Putamen (tissue), 1 donor: ENCODE measurements at regions not wholly inside any gene's neighbourhood (a gene's known extent, or its start where the extent isn't known, plus 50 kb on each side); places are given as distances from the start of the nearest gene placed in this dataset.
"Not testable (repeated sequence)": the region's sequence is repeated elsewhere in the genome, so short reads cannot be mapped to it uniquely, and the experiment has no call there.

Experiments
- DNase-seq: peaks from one replicate; pipeline ENCODE4 v3.0.0-alpha.2; 2016; ENCODE audit warnings: low spot score

GRCh38 chr1:165147799-165148198 lies 208.7 kb downstream of the LMX1A start:
- no peak for DNase-seq

- DNase-seq: peak; percentile 62
These were observed 211.6 kb downstream of the LMX1A start for GRCh38 chr1:165144757-165145397.

DNA sequence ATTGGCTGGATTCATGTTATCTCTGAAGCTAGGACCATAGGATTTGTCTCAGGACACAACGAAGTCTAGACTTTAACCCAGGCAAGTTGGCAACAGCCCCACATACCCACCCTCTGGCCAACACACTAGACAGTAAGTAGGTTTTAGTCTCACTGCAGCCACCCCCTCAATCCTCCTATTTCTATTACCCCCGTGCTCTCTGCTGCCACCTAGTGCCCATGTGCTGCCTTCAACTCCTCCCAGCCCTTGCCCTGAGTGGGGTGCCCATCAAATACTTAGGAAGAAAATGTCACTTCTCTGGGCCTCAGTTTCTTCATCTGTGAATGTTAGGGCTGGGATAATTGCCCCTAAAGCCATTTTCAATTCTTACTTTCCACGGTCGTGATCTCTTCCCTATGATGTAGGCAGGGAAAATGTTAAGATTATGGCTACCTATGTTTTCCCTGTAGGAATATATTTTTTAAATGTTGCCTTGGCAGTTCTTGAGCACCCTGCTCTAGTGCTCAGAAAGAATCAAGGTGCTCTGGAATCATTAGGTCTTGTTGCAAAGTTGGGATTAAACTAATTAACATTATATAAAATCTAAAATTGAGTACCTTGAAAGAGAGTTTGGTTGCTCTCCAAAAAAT lies 213.0 kb downstream of the LMX1A start:
- DNase-seq: no peak

GRCh38 chr1:165138960-165139359 lies 217.6 kb downstream of the LMX1A start:
- no peak for DNase-seq

DNA sequence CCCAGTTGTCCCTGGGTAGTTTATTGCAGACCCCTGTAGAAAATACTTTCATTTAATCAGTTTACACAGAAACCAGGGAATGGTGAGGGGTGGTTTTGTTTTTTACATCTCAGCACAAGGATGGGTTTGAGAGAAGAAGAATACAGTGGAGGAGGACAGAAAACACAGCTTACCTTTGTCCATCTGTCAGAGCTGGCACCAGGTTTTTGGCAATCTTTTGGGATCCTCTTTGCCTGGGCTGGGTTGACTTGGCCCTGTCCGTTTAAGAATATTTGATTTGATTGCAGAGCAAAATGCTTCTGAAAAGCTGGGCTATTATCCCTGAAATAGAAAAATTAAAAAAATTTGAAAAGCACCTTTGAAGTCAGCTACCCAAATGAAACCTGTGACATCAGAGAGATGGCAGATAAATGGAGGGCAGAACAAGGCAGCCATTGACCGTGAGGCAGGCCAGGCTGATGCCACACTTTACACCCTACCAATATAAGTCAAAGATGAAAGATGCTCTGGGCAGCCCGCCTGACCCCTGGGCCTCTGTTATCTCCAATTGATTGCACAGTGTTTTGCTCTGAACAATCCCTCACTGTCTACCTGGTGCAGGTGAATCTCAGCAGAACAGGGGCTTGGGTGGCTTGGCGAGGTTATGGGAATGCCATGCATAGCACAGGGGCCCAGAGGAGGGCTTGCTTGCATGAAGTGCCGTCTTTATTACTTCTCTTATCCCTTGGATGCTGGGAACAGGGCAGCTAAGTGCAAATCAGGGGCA lies 218.8 kb downstream of the LMX1A start:
- no peak for DNase-seq

DNA sequence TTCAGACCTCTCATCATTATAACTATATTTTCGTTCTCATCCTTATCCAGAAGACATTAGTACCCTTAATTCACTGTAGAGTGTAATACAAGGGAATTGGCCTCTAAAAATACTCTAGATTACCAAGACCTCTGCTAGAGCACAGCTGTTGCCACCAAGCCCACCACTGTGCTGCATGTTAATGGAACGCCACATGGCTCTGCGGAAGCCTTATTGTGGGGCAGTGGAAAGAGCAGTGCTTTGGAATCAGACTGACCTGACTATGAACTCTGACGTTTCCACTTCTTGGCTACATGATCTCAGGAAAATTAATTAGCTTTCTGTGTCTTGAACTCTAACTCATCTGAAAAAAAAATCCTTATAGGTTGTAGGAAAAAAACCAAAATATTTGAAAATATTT lies 222.1 kb downstream of the LMX1A start:
- DNase-seq: no peak

- DNase-seq: peak; percentile 58
These were observed 226.8 kb downstream of the LMX1A start for GRCh38 chr1:165129568-165130164.

DNA sequence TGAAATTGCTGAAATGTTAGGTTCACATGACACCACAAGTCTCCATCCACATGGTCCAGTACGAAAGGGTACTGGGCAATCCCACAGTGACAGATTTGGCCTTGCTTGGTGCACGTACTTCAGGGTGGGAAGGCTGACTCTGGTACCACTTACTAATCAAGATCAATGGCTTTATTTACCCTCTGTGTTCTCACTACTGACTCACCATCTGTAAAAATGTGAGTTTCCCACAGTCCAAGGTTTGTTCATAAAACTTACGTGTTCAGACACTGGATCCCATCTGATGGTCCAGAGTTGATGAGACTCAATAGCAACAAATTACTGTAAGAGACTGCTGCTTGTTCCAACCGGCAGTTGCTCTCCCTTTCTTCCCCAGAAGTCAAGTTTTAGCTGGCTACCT lies 231.7 kb downstream of the LMX1A start:
- no peak for DNase-seq

GRCh38 chr1:165119086-165119485 lies 237.4 kb downstream of the LMX1A start:
- DNase-seq: no peak

DNA sequence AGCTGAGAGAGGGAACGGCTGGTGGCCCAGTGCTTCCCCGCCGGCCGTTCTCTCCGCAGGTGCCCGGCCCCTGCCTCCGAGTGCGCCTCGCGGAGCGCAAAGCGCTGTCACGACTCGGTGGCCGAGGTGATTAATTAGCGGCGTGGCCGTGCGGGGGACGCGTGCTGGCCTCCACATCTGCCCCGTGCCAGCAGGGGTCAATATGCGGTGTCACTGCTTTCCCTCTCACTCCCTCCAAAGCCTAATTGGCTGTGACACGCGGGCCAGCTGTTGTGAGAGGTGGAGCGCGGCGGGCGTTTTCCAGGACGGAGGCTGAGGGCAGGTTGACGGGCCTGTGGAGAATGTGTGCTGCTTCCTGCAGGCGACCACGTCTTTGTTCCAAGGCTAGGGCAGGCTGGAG lies 239.0 kb downstream of the LMX1A start:
- no peak for DNase-seq

DNA sequence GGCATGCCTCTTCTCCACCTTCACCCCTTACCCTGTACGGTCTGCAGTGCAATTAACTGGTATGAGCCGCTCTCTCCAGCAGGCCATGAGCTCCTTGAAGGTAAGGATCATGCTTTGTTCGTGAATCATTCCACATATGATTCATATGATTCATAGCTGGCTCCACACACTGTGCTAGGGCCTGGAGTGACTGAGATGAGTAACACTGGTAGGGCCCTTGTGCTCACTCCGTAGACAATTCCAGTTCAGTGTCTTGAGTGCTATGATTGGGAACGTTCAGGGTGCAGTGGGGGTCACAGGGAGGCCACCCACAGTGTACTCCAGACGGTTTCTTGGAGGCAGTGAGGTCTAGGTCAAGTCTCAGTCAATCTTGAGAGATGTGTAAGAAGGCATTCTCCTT lies 239.8 kb downstream of the LMX1A start:
- DNase-seq: no peak

- no peak for DNase-seq
These were observed 240.3 kb downstream of the LMX1A start for GRCh38 chr1:165116171-165116570.

DNA sequence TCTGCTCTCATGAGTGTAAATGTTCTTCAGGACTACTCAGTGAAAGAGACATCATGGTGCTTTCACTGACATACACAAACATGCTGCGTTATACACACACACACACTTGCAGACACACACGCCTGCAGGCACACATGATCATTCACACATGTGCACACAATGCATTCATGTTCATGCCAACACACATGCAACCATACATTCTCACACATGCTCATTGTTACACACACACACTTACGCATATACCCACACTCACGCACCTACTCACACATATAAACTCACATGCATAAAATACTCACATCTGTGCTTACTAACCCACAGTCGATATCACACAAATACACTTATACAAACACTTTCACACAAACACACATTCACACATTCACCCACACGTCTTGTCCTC lies 241.6 kb downstream of the LMX1A start:
- DNase-seq: no peak

- peak; percentile 38 for DNase-seq
These were observed 242.3 kb downstream of the LMX1A start for GRCh38 chr1:165114022-165114888.

DNA sequence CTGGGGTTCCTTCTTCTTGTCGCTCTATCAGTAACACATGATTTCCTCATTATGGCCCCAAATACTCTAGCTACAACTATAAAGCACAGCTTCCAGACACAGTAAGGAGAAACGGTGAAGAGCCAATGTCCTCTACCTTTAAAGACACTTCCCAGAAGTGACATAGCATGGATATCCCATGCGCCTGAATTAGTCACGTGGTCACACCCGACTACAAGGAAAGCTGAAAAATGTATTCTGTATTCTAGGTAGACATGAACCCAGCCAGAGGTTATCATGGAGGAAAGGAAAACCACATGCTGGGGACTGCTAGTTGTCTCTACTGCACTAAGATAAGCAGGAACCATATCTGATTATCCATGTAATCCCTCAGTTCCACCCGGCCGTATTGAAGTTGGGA lies 244.3 kb downstream of the LMX1A start:
- DNase-seq: no peak

GRCh38 chr1:165109013-165109412 lies 247.5 kb downstream of the LMX1A start:
- no peak for DNase-seq

- not testable (repeated sequence) for DNase-seq
These were observed 263.9 kb downstream of the LMX1A start for GRCh38 chr1:165092542-165093162.

DNA sequence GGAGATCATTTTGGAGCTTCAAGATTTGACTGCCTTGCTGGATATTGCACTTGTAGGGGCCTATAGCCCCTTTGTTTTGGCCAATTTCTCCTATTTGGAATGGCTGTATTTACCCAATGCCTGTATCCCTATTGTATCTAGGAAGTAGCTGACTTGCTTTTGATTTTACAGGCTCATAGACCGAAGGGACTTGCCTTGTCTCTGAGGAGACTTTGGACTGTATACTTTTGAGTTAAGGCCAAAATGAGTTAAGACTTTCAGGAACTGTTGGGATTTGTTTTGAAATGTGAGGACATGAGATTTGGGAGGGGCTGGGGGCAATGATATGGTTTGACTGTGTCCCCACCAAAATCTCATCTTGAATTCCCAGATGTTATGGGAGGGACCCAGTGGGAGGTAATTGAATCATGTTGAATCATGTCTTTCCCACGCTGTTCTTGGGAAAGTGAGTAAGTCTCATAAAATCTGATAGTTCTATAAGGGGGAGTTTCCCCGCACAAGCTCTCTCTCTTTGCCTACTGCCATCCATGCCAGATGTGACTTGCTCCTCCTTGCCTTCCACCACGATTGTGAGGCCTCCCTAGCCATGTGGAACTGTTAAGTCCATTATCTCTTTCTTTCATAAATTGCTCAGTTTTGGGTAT lies 276.1 kb downstream of the LMX1A start:
- DNase-seq: no peak

DNA sequence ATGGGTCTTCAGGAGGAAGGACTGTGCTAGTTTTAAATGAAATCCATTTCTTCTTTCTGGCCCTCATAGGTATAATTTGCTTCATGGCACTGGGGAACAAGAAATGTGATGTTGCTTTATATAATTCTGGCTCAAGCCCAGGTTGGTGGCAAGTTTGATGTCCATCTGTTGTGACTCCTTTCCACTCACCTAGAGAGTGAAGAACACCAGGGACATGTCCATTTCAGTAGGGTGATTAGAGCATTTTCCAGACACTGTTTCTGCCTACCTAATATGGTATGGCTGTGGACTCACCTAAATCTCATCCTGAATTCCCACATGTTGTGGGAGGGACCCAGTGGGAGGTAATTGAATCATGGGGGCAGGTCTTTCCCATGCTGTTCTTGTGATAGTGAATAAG lies 278.1 kb downstream of the LMX1A start:
- DNase-seq: no peak

- DNase-seq: no peak
These were observed 280.7 kb downstream of the LMX1A start for GRCh38 chr1:165075725-165076370.
